ENCODE measurements at regions not wholly inside any gene's neighbourhood (a gene's known extent, or its start where the extent isn't known, plus 50 kb on each side); places are given as distances from the start of the nearest gene placed in this dataset.
A peak's percentile ranks its signal among the peaks of the same experiment; 100 is the strongest.

DNA sequence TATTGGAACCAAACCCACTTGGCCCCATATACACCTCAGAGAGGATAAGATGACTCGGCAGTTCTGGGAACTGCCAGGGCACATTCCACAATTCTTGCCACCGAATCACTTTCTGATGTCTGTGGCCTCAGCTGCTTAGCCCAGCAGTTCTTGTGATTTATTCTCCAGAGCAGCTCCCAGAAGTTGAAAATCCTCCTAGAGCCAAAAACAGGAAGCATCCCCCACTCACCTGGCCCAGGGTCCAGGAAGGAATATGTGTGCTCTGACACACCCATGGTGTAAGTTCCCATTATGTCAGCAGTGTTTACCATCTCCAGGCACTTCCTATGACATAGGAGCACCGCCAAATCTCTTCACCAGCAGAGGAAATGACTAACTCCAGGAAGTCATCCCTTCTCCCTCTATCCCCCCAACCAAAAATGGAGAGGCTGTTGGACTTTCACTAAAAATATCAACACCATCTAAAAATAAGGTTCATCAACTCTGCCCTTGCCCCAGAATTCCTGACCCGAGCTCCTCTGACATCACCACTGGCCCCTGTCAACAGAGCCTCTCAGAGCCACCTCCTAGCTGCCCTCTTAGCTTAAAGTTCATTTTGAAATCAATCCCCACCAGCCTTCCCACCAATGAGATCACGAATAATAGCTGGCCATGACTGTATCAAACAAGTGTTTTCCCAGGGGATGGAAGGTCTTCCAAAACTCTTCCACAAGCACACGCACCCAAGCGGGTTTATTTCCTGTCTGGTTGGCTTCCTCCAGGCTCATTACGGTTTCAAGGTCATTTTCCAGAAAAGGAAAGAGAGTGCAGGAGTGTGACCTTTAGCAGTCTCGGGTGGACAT is 223.1 kb upstream of the PARD3B start:
- H3K4me3 ChIP-seq (ENCODE audit: low read depth, low read length) = no peak overlapping the region
- H3K27ac ChIP-seq (ENCODE audit: low read depth) = no peak overlapping the region
- H3K4me1 ChIP-seq (ENCODE audit: insufficient read depth) = no peaks in the 10 kb centered on the region
- WGBS = 72% methylated on average over 9 of the region's 9 CpGs
- no peaks in the 10 kb centered on the region for H3K36me3 ChIP-seq (ENCODE audit: insufficient read depth)
- DNase-seq (ENCODE audit: extremely low spot score) = no peak

DNA sequence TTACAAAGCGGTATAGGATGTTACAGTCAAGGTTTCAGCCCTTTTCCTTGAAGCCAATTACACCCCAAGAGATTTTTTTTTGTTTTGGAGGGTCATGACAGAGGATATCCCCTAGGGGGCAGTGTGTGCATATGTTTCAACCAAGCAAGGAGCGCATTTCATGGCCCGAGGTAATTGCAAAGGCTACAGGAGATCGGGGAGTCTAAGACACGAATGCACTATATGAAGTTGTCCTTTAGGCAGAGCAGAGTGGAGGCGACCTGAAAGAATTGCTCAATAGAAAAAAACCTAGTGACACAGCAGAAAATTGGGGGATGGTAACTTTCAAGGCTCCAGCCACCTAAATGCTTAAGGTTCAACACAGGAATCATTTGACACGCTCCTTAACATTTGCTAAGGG is 219.8 kb upstream of the PARD3B start:
- Histone ChIP-seq H3K36me3 (ENCODE audit: insufficient read depth) (no peaks in the 10 kb centered on the region), H3K4me3 (ENCODE audit: low read depth, low read length) (no peak overlapping the region), H3K27ac (ENCODE audit: low read depth) (no peak overlapping the region), H3K4me1 (ENCODE audit: insufficient read depth) (no peaks in the 10 kb centered on the region)
- WGBS = 16% methylated on average over 7 of the region's 7 CpGs
- DNase-seq (ENCODE audit: extremely low spot score) = peak; percentile 62

DNA sequence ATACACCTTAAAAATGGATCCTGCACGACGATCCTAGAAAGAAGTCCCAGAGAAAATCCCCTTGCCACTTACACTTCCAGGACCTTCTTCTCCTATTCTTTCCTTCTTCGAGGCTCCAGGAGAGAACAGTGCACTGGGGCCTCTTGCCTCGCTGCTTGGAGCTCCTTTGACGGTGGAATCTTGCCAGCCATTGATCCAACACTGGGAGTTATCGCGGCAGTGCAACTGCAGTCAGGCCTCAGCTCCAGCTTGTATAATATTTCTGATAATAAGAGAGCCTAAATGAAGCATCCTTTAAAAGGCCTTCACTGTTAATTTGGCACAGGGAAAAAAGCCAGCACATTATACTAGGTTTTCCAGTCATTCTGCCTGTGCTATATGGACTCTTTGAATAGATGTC is 216.9 kb upstream of the PARD3B start:
- 94% methylated on average over 7 of the region's 7 CpGs for WGBS
- Histone ChIP-seq H3K4me3 (ENCODE audit: low read depth, low read length) (no peak overlapping the region), H3K36me3 (ENCODE audit: insufficient read depth) (no peaks in the 10 kb centered on the region), H3K27ac (ENCODE audit: low read depth) (no peak overlapping the region), H3K4me1 (ENCODE audit: insufficient read depth) (no peaks in the 10 kb centered on the region)
- DNase-seq (ENCODE audit: extremely low spot score) = no peak

DNA sequence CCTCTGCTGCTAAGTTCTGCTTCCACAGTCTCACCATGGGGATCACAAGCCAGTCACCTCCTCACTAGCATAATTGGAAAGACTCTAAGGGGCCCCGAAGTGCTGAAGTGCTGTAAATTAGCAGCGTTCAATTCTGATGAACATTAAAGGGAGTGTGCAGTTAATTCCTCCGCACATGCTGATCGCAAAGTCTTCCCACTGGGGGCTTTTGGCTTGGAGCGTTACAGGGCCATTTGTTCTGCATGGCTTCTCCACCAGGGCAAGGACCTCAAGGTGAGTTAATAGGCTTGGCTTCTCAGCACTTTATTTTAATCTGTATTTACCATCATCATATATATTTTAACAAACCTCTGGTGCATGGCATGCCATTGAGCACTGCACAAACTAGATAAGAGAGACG is 216.3 kb upstream of the PARD3B start:
- DNase-seq (ENCODE audit: extremely low spot score) = no peak
- Histone ChIP-seq H3K36me3 (ENCODE audit: insufficient read depth) (no peaks in the 10 kb centered on the region), H3K4me3 (ENCODE audit: low read depth, low read length) (no peak overlapping the region), H3K4me1 (ENCODE audit: insufficient read depth) (no peaks in the 10 kb centered on the region), H3K27ac (ENCODE audit: low read depth) (no peak overlapping the region)
- 90% methylated on average over 6 of the region's 6 CpGs for WGBS

DNA sequence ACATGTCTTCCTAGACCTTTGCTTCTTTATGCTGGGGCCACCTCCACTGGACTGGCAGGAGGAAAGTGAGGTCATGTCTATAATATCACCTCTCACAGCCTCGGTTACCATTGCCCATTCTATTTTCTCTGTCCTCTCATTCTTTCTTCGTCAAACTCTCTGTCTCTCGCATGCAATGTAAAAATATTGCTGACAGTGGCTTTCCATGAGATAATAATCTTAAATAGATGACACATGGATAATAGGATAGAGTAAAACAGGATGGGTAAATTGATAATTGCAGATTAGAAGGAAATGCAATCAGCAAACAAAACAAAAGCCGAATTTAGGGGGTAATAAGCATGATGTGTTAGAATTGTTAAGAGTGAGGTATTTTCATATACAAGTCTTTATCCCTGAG is 215.7 kb upstream of the PARD3B start:
- Histone ChIP-seq H3K4me1 (ENCODE audit: insufficient read depth) (no peaks in the 10 kb centered on the region), H3K36me3 (ENCODE audit: insufficient read depth) (no peaks in the 10 kb centered on the region), H3K27ac (ENCODE audit: low read depth) (no peak overlapping the region), H3K4me3 (ENCODE audit: low read depth, low read length) (no peak overlapping the region)
- no peak for DNase-seq (ENCODE audit: extremely low spot score)
- 88% methylated on average over 4 of the region's 4 CpGs for WGBS

DNA sequence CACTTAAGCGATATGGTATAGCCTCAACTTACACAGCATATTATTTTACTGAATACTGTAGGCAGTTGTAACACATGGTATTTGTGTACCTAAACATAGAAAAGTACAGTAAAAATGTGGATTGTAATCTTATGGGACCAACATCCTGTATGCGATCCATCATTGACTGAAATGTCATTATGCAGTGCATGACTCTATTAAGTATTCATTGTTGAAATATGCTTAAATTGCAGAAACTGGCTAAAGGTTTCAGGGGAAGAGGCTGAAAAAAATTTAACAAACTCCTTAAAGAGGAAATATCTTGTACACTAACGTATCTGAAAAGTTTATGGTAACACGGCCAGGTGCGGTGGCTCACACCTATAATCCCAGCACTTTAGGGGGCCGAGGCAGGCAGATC is 214.1 kb upstream of the PARD3B start:
- no peak overlapping the region for H3K27ac ChIP-seq (ENCODE audit: low read depth)
- WGBS = 96% methylated on average over 6 of the region's 6 CpGs
- no peaks in the 10 kb centered on the region for H3K4me1 ChIP-seq (ENCODE audit: insufficient read depth)
- DNase-seq (ENCODE audit: extremely low spot score) = no peak
- no peak overlapping the region for H3K4me3 ChIP-seq (ENCODE audit: low read depth, low read length)
- no peaks in the 10 kb centered on the region for H3K36me3 ChIP-seq (ENCODE audit: insufficient read depth)

DNA sequence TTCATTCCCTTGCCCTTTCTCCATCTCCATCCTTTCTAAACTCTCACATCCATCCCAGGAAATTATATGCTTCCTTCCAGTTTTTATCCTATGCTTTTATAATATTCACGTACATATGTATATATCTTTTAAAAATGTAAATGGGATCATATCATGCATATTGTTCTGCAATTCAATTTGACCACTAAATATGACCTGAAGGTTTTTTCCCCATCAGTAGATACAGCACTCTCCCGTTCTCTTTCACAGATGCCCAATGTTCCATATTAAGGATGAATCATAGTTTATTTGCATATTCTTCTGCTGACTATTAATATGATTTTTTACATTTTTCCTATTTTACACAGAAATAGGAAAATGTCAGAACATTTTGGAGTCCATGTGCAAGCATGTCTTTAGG is 213.3 kb upstream of the PARD3B start:
- 96% methylated on average over 2 of the region's 2 CpGs for WGBS
- no peaks in the 10 kb centered on the region for H3K36me3 ChIP-seq (ENCODE audit: insufficient read depth)
- no peak overlapping the region for H3K4me3 ChIP-seq (ENCODE audit: low read depth, low read length)
- DNase-seq (ENCODE audit: extremely low spot score) = no peak
- H3K27ac ChIP-seq (ENCODE audit: low read depth) = no peak overlapping the region
- no peaks in the 10 kb centered on the region for H3K4me1 ChIP-seq (ENCODE audit: insufficient read depth)

DNA sequence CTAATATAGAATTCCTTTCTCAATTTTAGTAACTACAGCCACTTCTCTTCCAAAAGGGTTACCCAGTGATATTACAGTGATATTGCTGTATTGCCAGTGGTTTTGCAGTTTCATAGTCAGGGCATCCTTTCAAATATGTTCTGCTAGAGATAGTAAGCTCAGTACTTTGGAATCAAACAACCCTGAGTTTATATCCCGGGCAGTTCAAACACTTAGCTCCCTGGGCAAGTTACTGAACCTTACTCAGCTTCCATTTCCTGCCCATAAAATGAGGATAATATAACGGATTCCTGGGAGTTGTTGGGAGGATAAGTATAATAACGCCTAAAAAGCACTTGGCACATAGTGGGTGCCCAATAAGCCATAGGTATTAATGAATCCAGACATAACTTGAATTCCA is 212.6 kb upstream of the PARD3B start:
- no peak for DNase-seq (ENCODE audit: extremely low spot score)
- H3K27ac ChIP-seq (ENCODE audit: low read depth) = no peak overlapping the region
- WGBS = 58% methylated on average over 3 of the region's 3 CpGs
- H3K4me1 ChIP-seq (ENCODE audit: insufficient read depth) = no peaks in the 10 kb centered on the region
- no peak overlapping the region for H3K4me3 ChIP-seq (ENCODE audit: low read depth, low read length)
- no peaks in the 10 kb centered on the region for H3K36me3 ChIP-seq (ENCODE audit: insufficient read depth)

DNA sequence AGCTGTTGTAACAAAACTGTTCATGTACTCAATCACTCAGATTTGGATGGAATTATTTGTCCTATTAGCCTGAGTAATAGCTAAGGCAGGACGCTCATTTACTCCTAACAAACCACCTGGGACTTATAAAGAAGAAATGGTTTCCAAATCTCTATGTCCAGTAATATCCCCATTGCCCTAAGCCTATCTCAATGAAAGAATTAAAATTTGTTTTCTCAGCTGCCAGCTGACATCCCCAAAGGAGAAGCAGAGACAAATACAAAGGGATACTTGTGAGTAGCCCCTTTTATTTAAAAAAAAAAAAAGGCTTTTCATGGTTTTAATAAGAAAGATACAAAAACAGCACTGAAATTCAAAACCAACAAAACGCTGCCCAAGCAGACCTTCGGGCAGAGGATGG is 211.4 kb upstream of the PARD3B start:
- no peak for DNase-seq (ENCODE audit: extremely low spot score)
- H3K4me1 ChIP-seq (ENCODE audit: insufficient read depth) = no peaks in the 10 kb centered on the region
- 93% methylated on average over 3 of the region's 3 CpGs for WGBS
- no peaks in the 10 kb centered on the region for H3K36me3 ChIP-seq (ENCODE audit: insufficient read depth)
- no peak overlapping the region for H3K27ac ChIP-seq (ENCODE audit: low read depth)
- H3K4me3 ChIP-seq (ENCODE audit: low read depth, low read length) = no peak overlapping the region

DNA sequence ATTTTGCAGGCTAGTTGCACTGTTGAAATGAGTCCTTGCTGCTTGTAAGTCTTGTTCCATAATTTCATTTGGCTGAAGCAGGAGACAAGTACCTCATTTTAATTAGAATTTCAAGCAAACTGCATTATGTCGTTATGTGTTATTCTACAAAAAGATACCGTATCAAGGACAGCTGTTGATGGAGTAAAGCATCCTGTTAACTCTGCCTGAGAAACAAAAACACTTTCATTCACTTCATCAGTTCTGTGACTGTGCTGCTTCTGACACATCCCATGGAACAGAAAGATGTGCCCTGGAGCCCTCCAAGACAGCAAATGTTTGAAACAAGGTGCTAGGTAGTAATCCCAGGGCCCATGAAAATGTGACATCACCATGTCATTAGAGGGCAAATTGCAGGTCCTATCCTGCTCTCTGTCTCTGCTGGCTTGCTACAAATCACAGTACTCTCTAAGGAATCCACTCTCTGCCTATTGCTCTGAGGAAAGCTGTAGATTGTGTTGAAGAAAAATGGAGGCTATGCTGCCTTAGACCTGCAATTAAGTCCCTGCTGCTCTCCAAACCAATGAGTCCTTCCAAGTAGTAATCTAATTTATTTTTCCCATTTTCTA is 209.7 kb upstream of the PARD3B start:
- no peak for DNase-seq (ENCODE audit: extremely low spot score)
- 74% methylated on average over 2 of the region's 2 CpGs for WGBS

DNA sequence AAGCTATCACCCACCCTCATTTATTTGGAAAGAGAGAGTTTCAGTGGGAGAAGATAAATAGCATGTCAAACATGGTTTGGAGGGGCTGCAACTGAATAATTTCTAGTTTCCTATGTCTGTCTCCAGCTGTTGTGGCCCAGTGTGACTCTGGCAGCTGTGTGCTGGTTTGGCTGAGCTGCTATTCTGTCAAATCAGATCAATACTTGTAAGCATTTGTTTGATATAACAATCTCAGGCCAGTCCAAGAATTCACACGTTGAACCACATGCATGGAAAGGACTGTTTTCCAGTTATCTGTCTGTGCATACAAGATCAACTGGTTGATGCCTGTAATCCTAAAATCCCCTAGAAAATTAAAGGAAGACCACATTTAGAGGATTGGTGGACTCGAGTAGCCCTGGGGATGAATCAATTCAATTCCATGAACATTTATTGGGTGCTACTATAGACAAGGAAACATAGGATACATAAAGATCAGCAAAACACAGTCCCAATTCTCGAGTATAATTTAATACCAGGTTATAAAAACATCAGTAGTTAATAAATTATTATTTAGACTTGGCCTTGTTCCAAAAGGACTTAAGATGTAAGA is 209.0 kb upstream of the PARD3B start:
- no peak for DNase-seq (ENCODE audit: extremely low spot score)
- Histone ChIP-seq H3K4me1 (ENCODE audit: insufficient read depth) (no peaks in the 10 kb centered on the region), H3K36me3 (ENCODE audit: insufficient read depth) (no peaks in the 10 kb centered on the region), H3K4me3 (ENCODE audit: low read depth, low read length) (no peak overlapping the region), H3K27ac (ENCODE audit: low read depth) (no peak overlapping the region)
- WGBS = 36% methylated on average over 3 of the region's 3 CpGs

More for the DNA sequence above, 209.7 kb upstream of the PARD3B start:
- H3K4me3 ChIP-seq (ENCODE audit: low read depth, low read length) = no peak overlapping the region
- H3K27ac ChIP-seq (ENCODE audit: low read depth) = no peak overlapping the region
- H3K36me3 ChIP-seq (ENCODE audit: insufficient read depth) = no peaks in the 10 kb centered on the region
- no peaks in the 10 kb centered on the region for H3K4me1 ChIP-seq (ENCODE audit: insufficient read depth)

DNA sequence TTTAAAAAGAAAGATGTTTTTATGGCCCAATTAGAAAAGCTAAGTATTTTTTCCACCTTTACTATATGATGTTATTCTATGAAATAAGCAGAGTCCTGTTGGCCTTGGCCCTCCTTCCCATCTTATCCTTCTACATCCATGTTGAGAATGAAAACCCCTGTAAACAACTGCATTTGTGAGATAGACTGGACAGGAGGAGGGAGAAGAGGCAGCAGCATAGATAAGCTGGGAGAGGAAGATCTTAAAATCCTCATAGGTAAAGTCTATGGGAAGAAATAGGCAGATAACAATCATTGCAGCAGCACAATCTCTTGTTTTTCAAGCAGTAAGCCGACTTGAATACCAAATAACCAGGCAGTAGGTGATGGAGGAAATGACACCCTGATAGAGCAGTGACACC is 207.6 kb upstream of the PARD3B start:
- Histone ChIP-seq H3K4me3 (ENCODE audit: low read depth, low read length) (no peak overlapping the region), H3K36me3 (ENCODE audit: insufficient read depth) (no peaks in the 10 kb centered on the region), H3K27ac (ENCODE audit: low read depth) (no peak overlapping the region), H3K4me1 (ENCODE audit: insufficient read depth) (no peaks in the 10 kb centered on the region)
- 89% methylated on average over 1 of the region's 1 CpG for WGBS
- no peak for DNase-seq (ENCODE audit: extremely low spot score)

DNA sequence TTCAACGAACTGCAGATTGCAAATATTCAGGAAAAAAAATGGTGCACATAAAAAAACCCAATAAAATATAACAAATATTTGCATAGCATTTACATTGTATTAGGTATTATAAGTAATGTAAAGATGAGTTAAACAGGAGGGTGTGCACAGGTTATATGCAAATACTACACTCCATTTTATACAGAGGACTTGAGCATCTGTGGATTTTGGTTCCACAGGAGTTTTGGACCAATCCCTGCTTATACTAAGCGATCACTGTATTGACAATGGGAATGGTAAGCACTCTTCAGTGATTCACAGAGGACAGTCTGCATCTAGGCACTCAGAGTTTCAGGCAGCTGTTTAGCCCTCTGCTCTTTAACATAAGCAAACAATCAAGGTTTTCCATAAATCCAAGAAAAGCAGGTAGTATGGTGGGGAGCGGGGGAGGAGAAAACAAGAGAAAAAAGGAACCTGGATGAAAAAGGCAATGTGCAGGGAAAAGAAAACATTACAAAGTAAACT is 206.0 kb upstream of the PARD3B start:
- Histone ChIP-seq H3K27ac (ENCODE audit: low read depth) (no peak overlapping the region), H3K4me3 (ENCODE audit: low read depth, low read length) (no peak overlapping the region), H3K36me3 (ENCODE audit: insufficient read depth) (no peaks in the 10 kb centered on the region), H3K4me1 (ENCODE audit: insufficient read depth) (no peaks in the 10 kb centered on the region)
- WGBS = 95% methylated on average over 3 of the region's 3 CpGs
- no peak for DNase-seq (ENCODE audit: extremely low spot score)

DNA sequence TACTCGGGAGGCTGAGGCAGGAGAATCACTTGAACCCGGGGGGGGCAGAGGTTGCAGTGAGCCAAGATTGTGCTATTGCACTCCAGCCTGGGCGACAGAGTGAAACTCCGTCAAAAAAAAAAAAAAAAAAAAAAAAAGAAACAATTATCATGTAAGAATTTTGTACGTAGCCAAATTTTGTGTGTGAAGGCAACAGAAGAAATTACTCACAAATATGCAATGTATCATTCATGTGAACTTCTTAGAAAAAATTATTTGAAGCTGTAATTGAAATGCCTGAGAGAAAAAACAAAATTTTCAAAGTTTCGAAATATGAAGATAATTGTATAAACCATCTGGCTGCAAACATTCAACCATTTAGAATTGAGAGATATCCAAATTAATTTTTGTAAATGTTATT is 204.8 kb upstream of the PARD3B start:
- Histone ChIP-seq H3K27ac (ENCODE audit: low read depth) (no peak overlapping the region), H3K36me3 (ENCODE audit: insufficient read depth) (no peaks in the 10 kb centered on the region), H3K4me3 (ENCODE audit: low read depth, low read length) (no peak overlapping the region), H3K4me1 (ENCODE audit: insufficient read depth) (no peaks in the 10 kb centered on the region)
- WGBS = 92% methylated on average over 6 of the region's 6 CpGs
- no peak for DNase-seq (ENCODE audit: extremely low spot score)
